ENCODE measurements at regions not wholly inside any gene's neighbourhood (a gene's known extent, or its start where the extent isn't known, plus 50 kb on each side); places are given as distances from the start of the nearest gene placed in this dataset.
A peak's percentile ranks its signal among the peaks of the same experiment; 100 is the strongest.

DNA sequence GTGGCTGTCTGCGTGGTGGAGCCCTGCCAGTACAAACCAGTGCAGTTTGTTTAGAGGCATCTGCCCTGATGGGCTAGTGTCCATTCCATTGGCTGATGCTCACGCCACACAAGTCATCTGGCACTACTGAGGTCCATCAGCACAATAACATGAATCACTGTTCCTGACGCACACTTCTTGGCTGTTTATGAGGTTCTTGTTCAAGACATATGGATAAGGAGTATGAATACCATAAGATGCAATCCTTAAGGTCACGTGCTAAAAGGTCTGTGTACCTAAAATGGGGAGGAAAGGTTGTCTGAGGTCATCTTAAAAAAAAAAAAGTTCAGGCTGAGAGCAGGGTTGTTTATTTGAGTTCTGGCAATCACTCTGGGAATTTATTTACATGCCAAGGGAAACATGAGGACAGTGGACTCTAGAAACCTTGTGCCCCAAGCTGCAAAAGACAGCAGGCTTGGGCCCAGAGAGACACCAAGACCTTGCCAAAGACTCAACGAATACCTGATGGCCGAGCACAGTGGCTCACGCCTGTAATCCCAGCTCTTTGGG lies 54.1 kb upstream of the SHLD1 start:
- no peak for DNase-seq
- TF ChIP-seq CTCF (IDR thresholded peaks at IDR 0.05; ENCODE audit: borderline replicate concordance, extremely low read depth, insufficient read depth), result no peak
- Histone ChIP-seq H3K36me3 (ENCODE audit: control insufficient read depth in 2 of 3, insufficient read depth in 3 of 3, low read length in 3 of 3) (no peaks in the 10 kb centered on the region), H3K9ac (ENCODE audit: low read length in 3 of 3) (no peak overlapping the region), H3K27ac (ENCODE audit: low read depth in 2 of 2, low read length in 2 of 2) (no peak overlapping the region), H3K9me3 (ENCODE audit: control insufficient read depth in 2 of 3, insufficient read depth in 1 of 3, low read length in 3 of 3) (no peaks in the 10 kb centered on the region), H3K4me1 (ENCODE audit: control insufficient read depth in 2 of 3, insufficient read depth in 2 of 3, low read depth in 1 of 3, low read length in 3 of 3) (no peaks in the 10 kb centered on the region), H3K27me3 (ENCODE audit: control insufficient read depth, insufficient read depth, low read length) (no peaks in the 10 kb centered on the region), H3K4me3 (ENCODE audit: low read length in 3 of 3) (no peak overlapping the region)
- no peak for FAIRE-seq
- intact Hi-C loops (cut with DNase I), result no loop called here

DNA sequence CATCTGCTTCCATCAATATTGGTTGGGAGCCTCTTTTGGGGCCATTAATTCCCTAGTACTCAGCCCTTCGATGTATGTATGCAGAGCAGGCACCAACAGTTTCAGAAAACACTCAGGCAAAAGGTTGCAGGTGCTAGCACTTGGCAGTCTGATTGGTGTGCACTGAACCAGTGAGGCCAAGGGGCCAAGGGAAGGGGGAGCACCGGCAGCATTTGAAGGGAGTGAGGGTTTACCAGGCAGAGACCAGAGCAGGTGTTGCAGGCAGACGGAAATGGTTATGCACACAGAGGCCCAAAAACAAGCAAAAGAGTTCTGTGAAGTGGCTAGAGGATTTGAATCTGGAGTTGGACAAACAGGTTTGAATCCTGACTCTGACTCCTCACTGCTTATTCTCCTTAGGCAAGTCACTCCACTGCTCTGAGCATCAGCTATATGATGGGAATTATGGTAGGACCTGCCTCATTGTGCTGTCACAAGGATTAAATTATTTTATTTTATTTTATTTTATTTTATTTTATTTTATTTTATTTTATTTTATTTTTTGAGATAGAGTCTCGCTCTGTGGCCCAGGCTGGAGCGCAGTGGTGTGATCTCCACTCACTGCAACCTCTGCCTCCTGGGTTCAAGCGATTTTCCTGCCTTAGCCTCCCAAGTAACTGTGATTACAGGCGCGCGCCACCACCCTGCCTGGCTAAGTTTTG lies 58.1 kb upstream of the SHLD1 start:
- no peak for FAIRE-seq
- H3K27ac ChIP-seq (ENCODE audit: low read depth in 2 of 2, low read length in 2 of 2), result no peak overlapping the region
- no peak overlapping the region for H3K9ac ChIP-seq (ENCODE audit: low read length in 3 of 3)
- no peaks in the 10 kb centered on the region for H3K36me3 ChIP-seq (ENCODE audit: control insufficient read depth in 2 of 3, insufficient read depth in 3 of 3, low read length in 3 of 3)
- TF ChIP-seq CTCF (IDR thresholded peaks at IDR 0.05; ENCODE audit: borderline replicate concordance, extremely low read depth, insufficient read depth), result no peak
- no peaks in the 10 kb centered on the region for H3K27me3 ChIP-seq (ENCODE audit: control insufficient read depth, insufficient read depth, low read length)
- intact Hi-C loops (cut with DNase I), result no loop called here
- H3K4me3 ChIP-seq (ENCODE audit: low read length in 3 of 3), result no peak overlapping the region
- DNase-seq, result peak in 4 of 5 donors; percentile 64 to 79 (median 70)
- no peaks in the 10 kb centered on the region for H3K9me3 ChIP-seq (ENCODE audit: control insufficient read depth in 2 of 3, insufficient read depth in 1 of 3, low read length in 3 of 3)
- H3K4me1 ChIP-seq (ENCODE audit: control insufficient read depth in 2 of 3, insufficient read depth in 2 of 3, low read depth in 1 of 3, low read length in 3 of 3), result no peaks in the 10 kb centered on the region

DNA sequence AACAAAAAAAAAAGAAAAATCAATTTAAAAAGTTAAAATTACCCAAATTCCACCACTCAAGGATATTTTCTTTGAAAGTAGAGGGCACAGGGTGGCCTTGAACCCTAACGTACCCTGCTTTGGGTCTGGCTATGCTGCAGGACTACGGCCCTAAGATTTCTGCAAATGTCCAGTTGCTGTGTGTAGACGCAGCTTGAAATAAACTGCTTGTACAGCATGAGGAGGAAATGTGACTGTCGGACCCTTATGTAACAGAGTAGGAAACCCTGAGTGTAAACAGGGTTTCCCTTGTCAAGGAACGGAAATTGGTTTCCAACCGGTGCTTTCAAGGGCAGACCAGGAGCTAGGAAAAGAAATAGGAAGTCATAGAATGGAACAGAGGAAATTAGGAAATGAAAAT lies 60.7 kb upstream of the SHLD1 start:
- H3K4me3 ChIP-seq (ENCODE audit: low read length in 3 of 3), result no peak overlapping the region
- H3K9me3 ChIP-seq (ENCODE audit: control insufficient read depth in 2 of 3, insufficient read depth in 1 of 3, low read length in 3 of 3), result no peaks in the 10 kb centered on the region
- intact Hi-C loops (cut with DNase I), result no loop called here
- DNase-seq, result no peak
- FAIRE-seq, result no peak
- no peak overlapping the region for H3K27ac ChIP-seq (ENCODE audit: low read depth in 2 of 2, low read length in 2 of 2)
- no peaks in the 10 kb centered on the region for H3K36me3 ChIP-seq (ENCODE audit: control insufficient read depth in 2 of 3, insufficient read depth in 3 of 3, low read length in 3 of 3)
- no peaks in the 10 kb centered on the region for H3K27me3 ChIP-seq (ENCODE audit: control insufficient read depth, insufficient read depth, low read length)
- H3K4me1 ChIP-seq (ENCODE audit: control insufficient read depth in 2 of 3, insufficient read depth in 2 of 3, low read depth in 1 of 3, low read length in 3 of 3), result no peaks in the 10 kb centered on the region
- no peak overlapping the region for H3K9ac ChIP-seq (ENCODE audit: low read length in 3 of 3)
- no peak for TF ChIP-seq CTCF (IDR thresholded peaks at IDR 0.05; ENCODE audit: borderline replicate concordance, extremely low read depth, insufficient read depth)
